Liver (tissue), 8 donors: ENCODE measurements at regions not wholly inside any gene's neighbourhood (a gene's known extent, or its start where the extent isn't known, plus 50 kb on each side); places are given as distances from the start of the nearest gene placed in this dataset.

Source experiments
- DNase-seq: peaks from one replicate; pipeline ENCODE4 v3.0.0-alpha.2; 2017; ENCODE audit warnings: low spot score
- H3K27ac ChIP-seq, 2 donors: one replicate each; pipeline ENCODE4 v1.7.0; 2013; ENCODE audit warnings: inconsistent platforms in 2 of 2, low read length in 2 of 2, control low read depth in 1 of 2, low read depth in 1 of 2, mild to moderate bottlenecking in 1 of 2
- H3K27me3 ChIP-seq, 4 donors: one replicate each; pipeline versions ENCODE4 v1.6.1 to v1.7.0; 2013; ENCODE audit warnings: low read length in 3 of 4, inconsistent platforms in 1 of 4, mild to moderate bottlenecking in 1 of 4, moderate library complexity in 1 of 4; ENCODE audit not compliant: control insufficient read depth in 4 of 4, insufficient read depth in 4 of 4
- H3K36me3 ChIP-seq, 4 donors: one replicate each; pipeline versions ENCODE4 v1.6.1 to v1.7.0; 2013; ENCODE audit warnings: low read length in 3 of 4, mild to moderate bottlenecking in 3 of 4, low read depth in 1 of 4, moderate library complexity in 1 of 4; ENCODE audit not compliant: control insufficient read depth in 4 of 4, insufficient read depth in 3 of 4
- H3K4me1 ChIP-seq, 4 donors: one replicate each; pipeline versions ENCODE4 v1.6.1 to v1.7.0; 2013; ENCODE audit warnings: low read length in 3 of 4, mild to moderate bottlenecking in 3 of 4, moderate library complexity in 1 of 4; ENCODE audit not compliant: control insufficient read depth in 4 of 4, insufficient read depth in 4 of 4
- H3K4me3 ChIP-seq, 3 donors: one replicate each; pipeline versions ENCODE4 v1.6.1 to v1.7.0; 2013; ENCODE audit warnings: low read length in 3 of 3, control low read depth in 1 of 3, low read depth in 1 of 3, mild to moderate bottlenecking in 1 of 3
- H3K9ac ChIP-seq, 2 donors: one replicate each; pipeline ENCODE4 v1.7.0; 2013; ENCODE audit warnings: low read length in 2 of 2, mild to moderate bottlenecking in 2 of 2, moderate library complexity in 2 of 2, control low read depth in 1 of 2, low read depth in 1 of 2
- H3K9me3 ChIP-seq, 4 donors: one replicate each; pipeline versions ENCODE4 v1.6.1 to v1.7.0; 2013; ENCODE audit warnings: low read length in 3 of 4; ENCODE audit not compliant: control insufficient read depth in 4 of 4
- EGR1 ChIP-seq, 2 donors: IDR thresholded peaks; 2 replicates each; pipeline ENCODE4 v1.6.1; 2016 to 2018; ENCODE audit warnings: antibody characterized with exemption in 2 of 2, low read depth in 2 of 2
- FOXA1 ChIP-seq: IDR thresholded peaks from 2 replicates; pipeline ENCODE4 v1.6.1; 2016; ENCODE audit warnings: antibody characterized with exemption
- FOXA2 ChIP-seq: IDR thresholded peaks from 2 replicates; pipeline ENCODE4 v1.6.1; 2016; ENCODE audit warnings: antibody characterized with exemption
- GABPA ChIP-seq, 2 donors: IDR thresholded peaks in 1 of 2; conservative IDR thresholded peaks in 1 of 2; 2 replicates each; pipeline ENCODE4 v1.6.1; 2016; ENCODE audit warnings: antibody characterized with exemption in 2 of 2, mild to moderate bottlenecking in 1 of 2, moderate library complexity in 1 of 2
- HNF4A ChIP-seq, 2 donors: conservative IDR thresholded peaks; 2 replicates each; pipeline ENCODE4 v1.6.1; 2016; ENCODE audit warnings: antibody characterized with exemption in 2 of 2, mild to moderate bottlenecking in 2 of 2
- HNF4G ChIP-seq: IDR thresholded peaks from 2 replicates; pipeline ENCODE4 v1.6.1; 2016; ENCODE audit warnings: antibody characterized with exemption
- JUND ChIP-seq, 2 donors: IDR thresholded peaks; 2 replicates each; pipeline ENCODE4 v1.6.1; 2016; ENCODE audit warnings: antibody characterized with exemption in 2 of 2
- MAX ChIP-seq: IDR thresholded peaks from 2 replicates; pipeline ENCODE4 v1.6.1; 2016; ENCODE audit warnings: antibody characterized with exemption
- NR2F2 ChIP-seq: IDR thresholded peaks from 2 replicates; pipeline ENCODE4 v1.6.1; 2016; ENCODE audit warnings: antibody characterized with exemption
- RAD21 ChIP-seq, 2 donors: IDR thresholded peaks; 2 replicates each; pipeline ENCODE4 v1.6.1; 2016; ENCODE audit warnings: antibody characterized with exemption in 2 of 2, mild to moderate bottlenecking in 2 of 2
- REST ChIP-seq: IDR thresholded peaks from 2 replicates; pipeline ENCODE4 v1.6.1; 2016; ENCODE audit warnings: antibody characterized with exemption, mild to moderate bottlenecking
- RXRA ChIP-seq, 2 donors: IDR thresholded peaks; 2 replicates each; pipeline ENCODE4 v1.6.1; 2017 to 2018; ENCODE audit warnings: antibody characterized with exemption in 2 of 2, mild to moderate bottlenecking in 1 of 2
- SP1 ChIP-seq: IDR thresholded peaks from 2 replicates; pipeline ENCODE4 v1.6.1; 2018; ENCODE audit warnings: antibody characterized with exemption, mild to moderate bottlenecking
- TAF1 ChIP-seq: conservative IDR thresholded peaks from 2 replicates; pipeline ENCODE4 v1.6.1; 2016; ENCODE audit warnings: antibody characterized with exemption, mild to moderate bottlenecking
- YY1 ChIP-seq: IDR thresholded peaks from 2 replicates; pipeline ENCODE4 v1.6.1; 2016; ENCODE audit warnings: antibody characterized with exemption, mild to moderate bottlenecking
- WGBS: extraction: QIAGEN DNeasy Blood & Tissue Kit; methylation state at CpG from one replicate; pipeline ENCODE4 v1.1.7; 2013; 5-methylcytosine and 5-hydroxymethylcytosine counted together
- TF ChIP-seq, protein P1 (sequence below): fragments of 150-350 bp; IDR thresholded peaks from 2 replicates; pipeline ENCODE4 v1.5.1; 2017; ENCODE audit warnings: improper control_type of control experiment, low read depth, low read length; ENCODE audit not compliant: missing input control
- TF ChIP-seq, protein P2 (sequence below): IDR thresholded peaks from 2 replicates; pipeline ENCODE4 v1.6.1; 2016; ENCODE audit warnings: antibody characterized with exemption
- TF ChIP-seq, protein P3 (sequence below): IDR thresholded peaks from 2 replicates; pipeline ENCODE4 v1.6.1; 2016; ENCODE audit warnings: antibody characterized with exemption
- donor health status: healthy.
- donor health status: healthy.
- donor health status: healthy.
- donor health status: healthy.
- donor health status: healthy.

- H3K9me3 ChIP-seq: no peaks in the 10 kb centered on the region
- H3K36me3 ChIP-seq: no peaks in the 10 kb centered on the region
- no peak overlapping the region for H3K27ac ChIP-seq
- WGBS: 91% methylated on average over 2 of the region's 2 CpGs
- no peak for DNase-seq
- no peak overlapping the region for H3K9ac ChIP-seq
- H3K4me1 ChIP-seq: no peaks in the 10 kb centered on the region
- TF ChIP-seq MAX (no peak), FOXA2 (no peak), YY1 (no peak), JUND (IDR thresholded peaks at IDR 0.05) (no peak), HNF4G (no peak), SP1 (no peak), RXRA (IDR thresholded peaks at IDR 0.05) (no peak), REST (no peak), RAD21 (IDR thresholded peaks at IDR 0.05) (no peak), HNF4A (conservative IDR thresholded peaks at IDR 0.05) (no peak), FOXA1 (no peak), GABPA (IDR thresholded peaks at IDR 0.05 in 1 of 2, conservative IDR thresholded peaks at IDR 0.05 in 1 of 2) (no peak), EGR1 (IDR thresholded peaks at IDR 0.05; ENCODE audit: low read depth in 2 of 2) (no peak), NR2F2 (no peak), TAF1 (no peak)
- TF ChIP-seq, protein P1, sequence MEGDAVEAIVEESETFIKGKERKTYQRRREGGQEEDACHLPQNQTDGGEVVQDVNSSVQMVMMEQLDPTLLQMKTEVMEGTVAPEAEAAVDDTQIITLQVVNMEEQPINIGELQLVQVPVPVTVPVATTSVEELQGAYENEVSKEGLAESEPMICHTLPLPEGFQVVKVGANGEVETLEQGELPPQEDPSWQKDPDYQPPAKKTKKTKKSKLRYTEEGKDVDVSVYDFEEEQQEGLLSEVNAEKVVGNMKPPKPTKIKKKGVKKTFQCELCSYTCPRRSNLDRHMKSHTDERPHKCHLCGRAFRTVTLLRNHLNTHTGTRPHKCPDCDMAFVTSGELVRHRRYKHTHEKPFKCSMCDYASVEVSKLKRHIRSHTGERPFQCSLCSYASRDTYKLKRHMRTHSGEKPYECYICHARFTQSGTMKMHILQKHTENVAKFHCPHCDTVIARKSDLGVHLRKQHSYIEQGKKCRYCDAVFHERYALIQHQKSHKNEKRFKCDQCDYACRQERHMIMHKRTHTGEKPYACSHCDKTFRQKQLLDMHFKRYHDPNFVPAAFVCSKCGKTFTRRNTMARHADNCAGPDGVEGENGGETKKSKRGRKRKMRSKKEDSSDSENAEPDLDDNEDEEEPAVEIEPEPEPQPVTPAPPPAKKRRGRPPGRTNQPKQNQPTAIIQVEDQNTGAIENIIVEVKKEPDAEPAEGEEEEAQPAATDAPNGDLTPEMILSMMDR: no peak
- TF ChIP-seq, protein P2, sequence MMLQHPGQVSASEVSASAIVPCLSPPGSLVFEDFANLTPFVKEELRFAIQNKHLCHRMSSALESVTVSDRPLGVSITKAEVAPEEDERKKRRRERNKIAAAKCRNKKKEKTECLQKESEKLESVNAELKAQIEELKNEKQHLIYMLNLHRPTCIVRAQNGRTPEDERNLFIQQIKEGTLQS: no peak
- TF ChIP-seq, protein P3, sequence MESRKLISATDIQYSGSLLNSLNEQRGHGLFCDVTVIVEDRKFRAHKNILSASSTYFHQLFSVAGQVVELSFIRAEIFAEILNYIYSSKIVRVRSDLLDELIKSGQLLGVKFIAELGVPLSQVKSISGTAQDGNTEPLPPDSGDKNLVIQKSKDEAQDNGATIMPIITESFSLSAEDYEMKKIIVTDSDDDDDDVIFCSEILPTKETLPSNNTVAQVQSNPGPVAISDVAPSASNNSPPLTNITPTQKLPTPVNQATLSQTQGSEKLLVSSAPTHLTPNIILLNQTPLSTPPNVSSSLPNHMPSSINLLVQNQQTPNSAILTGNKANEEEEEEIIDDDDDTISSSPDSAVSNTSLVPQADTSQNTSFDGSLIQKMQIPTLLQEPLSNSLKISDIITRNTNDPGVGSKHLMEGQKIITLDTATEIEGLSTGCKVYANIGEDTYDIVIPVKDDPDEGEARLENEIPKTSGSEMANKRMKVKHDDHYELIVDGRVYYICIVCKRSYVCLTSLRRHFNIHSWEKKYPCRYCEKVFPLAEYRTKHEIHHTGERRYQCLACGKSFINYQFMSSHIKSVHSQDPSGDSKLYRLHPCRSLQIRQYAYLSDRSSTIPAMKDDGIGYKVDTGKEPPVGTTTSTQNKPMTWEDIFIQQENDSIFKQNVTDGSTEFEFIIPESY: no peak
- H3K27me3 ChIP-seq: no peaks in the 10 kb centered on the region
- H3K4me3 ChIP-seq: no peak overlapping the region
Observed at GRCh38 chr1:98177751-98178150, 256.9 kb upstream of the DPYD start.
